H9 (cell line): ENCODE measurements at regions not wholly inside any gene's neighbourhood (a gene's known extent, or its start where the extent isn't known, plus 50 kb on each side); places are given as distances from the start of the nearest gene placed in this dataset.
A peak's percentile ranks its signal among the peaks of the same experiment; 100 is the strongest.

Experiments
- DNase-seq: peaks from one replicate; pipeline ENCODE4 v3.0.0-alpha.2; 2017
- H2AFZ ChIP-seq: one replicate; pipeline ENCODE4 v1.6.1; 2013; ENCODE audit warnings: mild to moderate bottlenecking, low read length, control low read depth, moderate library complexity
- H2AK5ac ChIP-seq: 2 replicates; pipeline ENCODE4 v1.6.1; 2013; ENCODE audit warnings: low read length, control low read depth, mixed read lengths; ENCODE audit not compliant: insufficient read length
- H2BK120ac ChIP-seq: one replicate; pipeline ENCODE4 v1.6.1; 2013; ENCODE audit warnings: low read depth, mild to moderate bottlenecking, low read length, control low read depth, inconsistent platforms; ENCODE audit not compliant: poor library complexity, severe bottlenecking
- H2BK12ac ChIP-seq: 2 replicates; pipeline ENCODE4 v1.6.1; 2013; ENCODE audit warnings: low read length, control low read depth, mixed read lengths, low read depth; ENCODE audit not compliant: insufficient read length
- H2BK15ac ChIP-seq: 2 replicates; pipeline ENCODE4 v1.6.1; 2013; ENCODE audit warnings: low read depth, low read length, control low read depth
- H2BK20ac ChIP-seq: one replicate; pipeline ENCODE4 v1.6.1; 2013; ENCODE audit warnings: low read depth, mild to moderate bottlenecking, low read length, control low read depth, inconsistent platforms; ENCODE audit not compliant: poor library complexity, severe bottlenecking
- H2BK5ac ChIP-seq: 2 replicates; pipeline ENCODE4 v1.6.1; 2013; ENCODE audit warnings: low read length, control low read depth, mixed read lengths; ENCODE audit not compliant: insufficient read length
- H3K14ac ChIP-seq: 2 replicates; pipeline ENCODE4 v1.6.1; 2013; ENCODE audit warnings: low read length, control low read depth; ENCODE audit not compliant: insufficient read depth
- H3K18ac ChIP-seq: 2 replicates; pipeline ENCODE4 v1.6.1; 2013; ENCODE audit warnings: low read depth, mild to moderate bottlenecking, mixed read lengths, low read length, control low read depth; ENCODE audit not compliant: insufficient read length
- H3K23ac ChIP-seq: 2 replicates; pipeline ENCODE4 v1.6.1; 2013; ENCODE audit warnings: low read length, control low read depth, mixed read lengths, low read depth; ENCODE audit not compliant: insufficient read length
- H3K23me2 ChIP-seq: 2 replicates; pipeline ENCODE4 v1.6.1; 2013; ENCODE audit warnings: low read depth, mild to moderate bottlenecking, mixed read lengths, low read length, control low read depth; ENCODE audit not compliant: insufficient read length, poor library complexity, severe bottlenecking
- H3K27ac ChIP-seq: 2 replicates; pipeline ENCODE4 v1.5.1; 2013; ENCODE audit warnings: low read length, control low read depth, mixed read lengths, low read depth; ENCODE audit not compliant: insufficient read length
- H3K27me3 ChIP-seq: 2 replicates; pipeline ENCODE4 v1.6.1; 2013; ENCODE audit warnings: low read length, control low read depth, inconsistent platforms; ENCODE audit not compliant: insufficient read depth
- H3K4ac ChIP-seq: 2 replicates; pipeline ENCODE4 v1.6.1; 2013; ENCODE audit warnings: low read depth, mild to moderate bottlenecking, control low read depth, inconsistent platforms, low read length, moderate library complexity
- H3K4me1 ChIP-seq: 2 replicates; pipeline ENCODE4 v1.6.1; 2013; ENCODE audit warnings: low read length, control low read depth, inconsistent platforms; ENCODE audit not compliant: insufficient read depth
- H3K4me2 ChIP-seq: 2 replicates; pipeline ENCODE4 v1.6.1; 2013; ENCODE audit warnings: low read length, control low read depth, mixed read lengths; ENCODE audit not compliant: insufficient read length, insufficient read depth
- H3K56ac ChIP-seq: 2 replicates; pipeline ENCODE4 v1.6.1; 2013; ENCODE audit warnings: low read depth, mild to moderate bottlenecking, mixed read lengths, low read length, control low read depth; ENCODE audit not compliant: insufficient read length
- H3K79me1 ChIP-seq: 2 replicates; pipeline ENCODE4 v1.6.1; 2013; ENCODE audit warnings: low read depth, mild to moderate bottlenecking, moderate library complexity, low read length, control low read depth, inconsistent platforms; ENCODE audit not compliant: insufficient read depth, poor library complexity, severe bottlenecking
- H3K79me2 ChIP-seq: 2 replicates; pipeline ENCODE4 v1.6.1; 2013; ENCODE audit warnings: low read length, control low read depth, inconsistent platforms; ENCODE audit not compliant: insufficient read depth
- H3K9ac ChIP-seq: 2 replicates; pipeline ENCODE4 v1.6.1; 2013; ENCODE audit warnings: low read length, control low read depth, mixed read lengths; ENCODE audit not compliant: insufficient read length; ENCODE audit errors: extremely low read depth
- H3K9me3 ChIP-seq: one replicate; pipeline ENCODE4 v1.6.1; 2013; ENCODE audit warnings: low read depth, low read length, inconsistent platforms; ENCODE audit not compliant: control insufficient read depth
- H3T11ph ChIP-seq: one replicate; pipeline ENCODE4 v1.6.1; 2013; ENCODE audit warnings: mild to moderate bottlenecking, low read length, control low read depth, inconsistent platforms
- H4K20me1 ChIP-seq: one replicate; pipeline ENCODE4 v1.6.1; 2013; ENCODE audit not compliant: control insufficient read depth, insufficient read length, insufficient read depth
- H4K5ac ChIP-seq: 2 replicates; pipeline ENCODE4 v1.6.1; 2013; ENCODE audit warnings: low read depth, mild to moderate bottlenecking, mixed read lengths, low read length, control low read depth; ENCODE audit not compliant: insufficient read length
- H4K8ac ChIP-seq: replicated peaks from 2 replicates; pipeline ENCODE4 v1.6.1; 2013; ENCODE audit warnings: low read length, control low read depth, mixed read lengths, low read depth; ENCODE audit not compliant: insufficient read length
- H4K91ac ChIP-seq: 2 replicates; pipeline ENCODE4 v1.6.1; 2013; ENCODE audit warnings: low read depth, mild to moderate bottlenecking, moderate library complexity, mixed read lengths, low read length, control low read depth; ENCODE audit not compliant: insufficient read length
- H3K27ac Mint-ChIP-seq, 3 experiments: 2 replicates in 2 of 3; 3 replicates in 1 of 3; pipeline ENCODE4 v1.8.0; 2020 to 2021; ENCODE audit warnings: mixed read lengths in 3 of 3, mild to moderate bottlenecking in 1 of 3, moderate library complexity in 1 of 3
- H3K27me3 Mint-ChIP-seq: 2 replicates; pipeline ENCODE4 v1.8.0; 2021; ENCODE audit warnings: low read depth, mild to moderate bottlenecking, moderate library complexity, mixed read lengths
- H3K36me3 Mint-ChIP-seq, 3 experiments: 2 replicates in 2 of 3; 3 replicates in 1 of 3; pipeline ENCODE4 v1.8.0; 2020 to 2021; ENCODE audit warnings: low read depth in 3 of 3, mixed read lengths in 3 of 3; ENCODE audit not compliant: insufficient read depth in 1 of 3
- H3K4me1 Mint-ChIP-seq, 2 experiments: 2 replicates each; pipeline ENCODE4 v1.8.0; 2020; ENCODE audit warnings: mixed read lengths in 2 of 2
- H3K4me3 Mint-ChIP-seq, 2 experiments: 2 replicates in 1 of 2; 3 replicates in 1 of 2; pipeline ENCODE4 v1.8.0; 2020 to 2021; ENCODE audit warnings: mild to moderate bottlenecking in 2 of 2, mixed read lengths in 2 of 2, moderate library complexity in 1 of 2
- H3K9me3 Mint-ChIP-seq, 2 experiments: 2 replicates in 1 of 2; 3 replicates in 1 of 2; pipeline ENCODE4 v1.8.0; 2020; ENCODE audit warnings: mild to moderate bottlenecking in 2 of 2, mixed read lengths in 2 of 2, moderate library complexity in 1 of 2
- CTCF ChIP-seq: fragments of 200-600 bp; sonication (generic); conservative IDR thresholded peaks from 3 replicates; pipeline ENCODE4 v1.8.0; 2021; ENCODE audit warnings: antibody characterized with exemption, mild to moderate bottlenecking
- WGBS: extraction: QIAGEN DNeasy Blood & Tissue Kit; methylation state at CpG from one replicate; pipeline ENCODE4 v1.1.7; 2013; ENCODE audit warnings: missing lambda C conversion rate, low lambda C conversion rate, mixed read lengths; ENCODE audit not compliant: insufficient read length; ENCODE audit errors: extremely low coverage; 5-methylcytosine and 5-hydroxymethylcytosine counted together

GRCh38 chr22:49718396-49718795, 109.3 kb downstream of the BRD1 start:
- no peaks in the 10 kb centered on the region for H3K79me1 ChIP-seq
- DNase-seq, result no peak
- peaks cover 72% of the 10 kb centered on the region for H3K27me3 Mint-ChIP-seq
- no peak overlapping the region for H3K4me2 ChIP-seq
- H2AFZ ChIP-seq, result no peak overlapping the region
- peak overlapping the region in 1 of 3 experiments; percentile 76; a peak in 1 of 7 replicates for H3K27ac Mint-ChIP-seq
- no peak overlapping the region for H3K27ac ChIP-seq
- H3K79me2 ChIP-seq, result no peaks in the 10 kb centered on the region
- no peak overlapping the region for H4K5ac ChIP-seq
- H3K9ac ChIP-seq, result no peak overlapping the region
- no peak overlapping the region for H3K23ac ChIP-seq
- H4K20me1 ChIP-seq, result no peaks in the 10 kb centered on the region
- no peak overlapping the region for H2BK120ac ChIP-seq
- TF ChIP-seq CTCF, result no peak
- no peaks in the 10 kb centered on the region for H3K9me3 ChIP-seq
- H3K9me3 Mint-ChIP-seq, result peaks cover 0 to 4% of the 10 kb centered on the region in 2 experiments; a peak in 2 of 5 replicates
- no peaks in the 10 kb centered on the region for H3K27me3 ChIP-seq
- no peak overlapping the region for H3K4ac ChIP-seq
- no peak overlapping the region for H2BK5ac ChIP-seq
- no peak overlapping the region for H2BK12ac ChIP-seq
- no peak overlapping the region for H4K91ac ChIP-seq
- H3T11ph ChIP-seq, result no peak overlapping the region
- no peak overlapping the region for H3K4me3 Mint-ChIP-seq
- no peak overlapping the region for H2BK20ac ChIP-seq
- no peak overlapping the region for H4K8ac ChIP-seq
- no peaks in the 10 kb centered on the region for H3K4me1 ChIP-seq
- no CpG with 5 or more reads among the region's 7 CpGs for WGBS
- H2AK5ac ChIP-seq, result no peak overlapping the region
- H2BK15ac ChIP-seq, result no peak overlapping the region
- peaks cover 27 to 36% of the 10 kb centered on the region in 2 experiments for H3K4me1 Mint-ChIP-seq
- peaks cover 0 to 4% (median 0%) of the 10 kb centered on the region in 3 experiments; a peak in 2 of 7 replicates for H3K36me3 Mint-ChIP-seq
- H3K56ac ChIP-seq, result no peak overlapping the region
- no peak overlapping the region for H3K18ac ChIP-seq
- no peak overlapping the region for H3K14ac ChIP-seq
- H3K23me2 ChIP-seq, result no peaks in the 10 kb centered on the region
